Neural progenitor cell (in vitro differentiated cells): ENCODE measurements at regions not wholly inside any gene's neighbourhood (a gene's known extent, or its start where the extent isn't known, plus 50 kb on each side); places are given as distances from the start of the nearest gene placed in this dataset.
"Not testable (repeated sequence)": the region's sequence is repeated elsewhere in the genome, so short reads cannot be mapped to it uniquely, and the experiment has no call there.

Experiments used
- DNase-seq: peaks from one replicate; pipeline ENCODE4 v3.0.0-alpha.2; 2016; ENCODE audit warnings: low spot score
- H2AFZ ChIP-seq: fragments of 200-600 bp; sonication (generic); replicated peaks from 2 replicates; pipeline ENCODE4 v1.6.1; 2016; ENCODE audit warnings: antibody characterized with exemption
- H3F3A ChIP-seq: fragments of 200-600 bp; sonication (generic); 2 replicates; pipeline ENCODE4 v1.6.1; 2016; ENCODE audit warnings: antibody characterized with exemption, low read depth
- H3K27ac ChIP-seq: fragments of 200-600 bp; sonication (generic); 2 replicates; pipeline ENCODE4 v1.5.1; 2016; ENCODE audit warnings: mild to moderate bottlenecking
- H3K27me3 ChIP-seq: fragments of 200-600 bp; sonication (generic); 2 replicates; pipeline ENCODE4 v1.6.1; 2016; ENCODE audit warnings: mild to moderate bottlenecking, moderate library complexity
- H3K36me3 ChIP-seq: fragments of 200-600 bp; sonication (generic); 2 replicates; pipeline ENCODE4 v1.5.1; 2016
- H3K4me1 ChIP-seq: fragments of 200-600 bp; sonication (generic); 2 replicates; pipeline ENCODE4 v1.6.1; 2016; ENCODE audit warnings: mixed run types
- H3K4me2 ChIP-seq: fragments of 200-600 bp; sonication (generic); 2 replicates; pipeline ENCODE4 v1.6.1; 2016
- H3K4me3 ChIP-seq: fragments of 200-600 bp; sonication (generic); 2 replicates; pipeline ENCODE4 v1.5.1; 2016
- H3K79me2 ChIP-seq: fragments of 200-600 bp; sonication (generic); 2 replicates; pipeline ENCODE4 v1.6.1; 2016; ENCODE audit warnings: low read depth
- H3K9ac ChIP-seq: fragments of 200-600 bp; sonication (generic); 2 replicates; pipeline ENCODE4 v1.6.1; 2016
- H3K9me3 ChIP-seq: fragments of 200-600 bp; sonication (generic); 2 replicates; pipeline ENCODE4 v1.5.1; 2016; ENCODE audit warnings: low read depth
- H4K20me1 ChIP-seq: fragments of 200-600 bp; sonication (generic); 2 replicates; pipeline ENCODE4 v1.6.1; 2016; ENCODE audit warnings: low read depth
- H3K27ac Mint-ChIP-seq: 3 replicates; pipeline ENCODE4 v1.8.0; 2021; ENCODE audit warnings: mixed read lengths
- H3K27me3 Mint-ChIP-seq: 2 replicates; pipeline ENCODE4 v1.8.0; 2022; ENCODE audit warnings: low read depth, mild to moderate bottlenecking, inconsistent platforms, moderate library complexity, mixed read lengths; ENCODE audit not compliant: insufficient read depth
- H3K36me3 Mint-ChIP-seq: 3 replicates; pipeline ENCODE4 v1.8.0; 2021; ENCODE audit warnings: mixed read lengths
- H3K4me1 Mint-ChIP-seq: 3 replicates; pipeline ENCODE4 v1.8.0; 2021; ENCODE audit warnings: mixed read lengths
- H3K4me3 Mint-ChIP-seq: 3 replicates; pipeline ENCODE4 v1.8.0; 2021; ENCODE audit warnings: mild to moderate bottlenecking, moderate library complexity, mixed read lengths
- H3K9me3 Mint-ChIP-seq: 3 replicates; pipeline ENCODE4 v1.8.0; 2020; ENCODE audit warnings: mixed read lengths
- CTCF ChIP-seq: fragments of 200-600 bp; sonication (generic); IDR thresholded peaks from 2 replicates; pipeline ENCODE4 v1.5.1; 2017; ENCODE audit warnings: antibody characterized with exemption, mild to moderate bottlenecking
- EZH2 ChIP-seq: fragments of 200-600 bp; sonication (generic); IDR thresholded peaks from 2 replicates; pipeline ENCODE4 v1.6.1; 2017; ENCODE audit warnings: antibody characterized with exemption, mild to moderate bottlenecking, moderate library complexity
- EZH2phosphoT487 ChIP-seq: fragments of 200-600 bp; sonication (generic); IDR thresholded peaks from 2 replicates; pipeline ENCODE4 v1.6.1; 2017; ENCODE audit warnings: antibody characterized with exemption

- TF ChIP-seq EZH2 (no peak), CTCF (peak; percentile 40), EZH2phosphoT487 (peak; percentile 66)
- H3K4me1 Mint-ChIP-seq, result peaks cover 20% of the 10 kb centered on the region
- no peaks in the 10 kb centered on the region for H3K36me3 Mint-ChIP-seq
Observed at GRCh38 chr16:65737831-65738230, 616.0 kb upstream of the CDH11 start.

GRCh38 chr16:65735615-65736014 lies 613.8 kb upstream of the CDH11 start:
- not testable (repeated sequence) for H3K36me3 Mint-ChIP-seq, H2AFZ ChIP-seq, H3K4me3 Mint-ChIP-seq, H3K9me3 Mint-ChIP-seq, H3K27me3 ChIP-seq, H3K36me3 ChIP-seq, H3K4me3 ChIP-seq, H3K27ac Mint-ChIP-seq, DNase-seq, H3K9me3 ChIP-seq, H3K79me2 ChIP-seq, H3K27ac ChIP-seq, H4K20me1 ChIP-seq, H3K9ac ChIP-seq, H3K27me3 Mint-ChIP-seq, H3K4me2 ChIP-seq
- H3K4me1 ChIP-seq, result peaks cover 18% of the 10 kb centered on the region
- H3K4me1 Mint-ChIP-seq, result peaks cover 20% of the 10 kb centered on the region
- peaks cover 15% of the 10 kb centered on the region for H3F3A ChIP-seq

More at GRCh38 chr16:65737831-65738230, 616.0 kb upstream of the CDH11 start:
- Histone ChIP-seq H2AFZ (no peak overlapping the region), H3K27ac (no peak overlapping the region), H3K4me2 (peak overlapping the region; percentile 56), H3K9ac (no peak overlapping the region), H3K27me3 (no peaks in the 10 kb centered on the region), H3F3A (peaks cover 15% of the 10 kb centered on the region), H3K9me3 (no peaks in the 10 kb centered on the region), H3K4me1 (peaks cover 18% of the 10 kb centered on the region), H3K4me3 (no peak overlapping the region), H3K79me2 (no peaks in the 10 kb centered on the region), H3K36me3 (no peaks in the 10 kb centered on the region), H4K20me1 (no peaks in the 10 kb centered on the region)
- peaks cover 4% of the 10 kb centered on the region for H3K27me3 Mint-ChIP-seq
- peaks cover 2% of the 10 kb centered on the region for H3K9me3 Mint-ChIP-seq
- peak overlapping the region; percentile 65 for H3K27ac Mint-ChIP-seq
- H3K4me3 Mint-ChIP-seq, result no peak overlapping the region
- peak; percentile 80 for DNase-seq

DNA sequence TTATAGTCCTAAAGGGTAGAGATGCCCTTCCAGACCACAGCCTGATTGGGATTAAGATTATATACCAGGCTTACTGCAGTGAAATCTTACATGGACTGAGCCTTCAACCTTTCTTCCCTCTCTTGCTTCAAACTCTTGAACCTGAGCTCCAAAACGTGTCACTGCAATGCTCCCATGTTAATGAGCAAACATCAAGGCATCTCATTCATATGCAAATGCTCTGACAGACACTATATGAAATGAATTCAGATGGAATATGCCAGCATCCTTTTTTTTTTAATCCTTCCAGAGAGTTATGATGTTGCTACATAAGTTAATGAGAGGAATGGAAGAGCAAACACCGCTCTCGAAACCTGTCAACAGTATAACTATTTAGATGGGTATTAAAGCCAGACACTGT lies 611.9 kb upstream of the CDH11 start:
- TF ChIP-seq EZH2 (no peak), EZH2phosphoT487 (no peak), CTCF (no peak)
- H3K79me2 ChIP-seq, result no peaks in the 10 kb centered on the region
- H3K9ac ChIP-seq, result no peak overlapping the region
- Mint-ChIP-seq H3K27ac (no peak overlapping the region), H3K4me3 (no peak overlapping the region), H3K27me3 (peaks cover 5% of the 10 kb centered on the region), H3K36me3 (no peaks in the 10 kb centered on the region), H3K9me3 (peaks cover 18% of the 10 kb centered on the region), H3K4me1 (peaks cover 23% of the 10 kb centered on the region)
- H3K4me2 ChIP-seq, result no peak overlapping the region
- no peak overlapping the region for H3K4me3 ChIP-seq
- no peaks in the 10 kb centered on the region for H4K20me1 ChIP-seq
- no peak overlapping the region for H2AFZ ChIP-seq
- no peak overlapping the region for H3K27ac ChIP-seq
- H3F3A ChIP-seq, result peaks cover 16% of the 10 kb centered on the region
- no peaks in the 10 kb centered on the region for H3K36me3 ChIP-seq
- no peak for DNase-seq
- no peaks in the 10 kb centered on the region for H3K9me3 ChIP-seq
- peaks cover 19% of the 10 kb centered on the region for H3K4me1 ChIP-seq
- no peaks in the 10 kb centered on the region for H3K27me3 ChIP-seq

- Histone ChIP-seq H3K36me3 (no peaks in the 10 kb centered on the region), H3K4me1 (peaks cover 15% of the 10 kb centered on the region), H3K9ac (no peak overlapping the region), H2AFZ (no peak overlapping the region), H3K4me2 (no peak overlapping the region), H4K20me1 (peaks cover 5% of the 10 kb centered on the region), H3K27ac (no peak overlapping the region), H3K4me3 (no peak overlapping the region), H3F3A (peaks cover 7% of the 10 kb centered on the region), H3K79me2 (no peaks in the 10 kb centered on the region), H3K27me3 (no peaks in the 10 kb centered on the region), H3K9me3 (no peaks in the 10 kb centered on the region)
- Mint-ChIP-seq H3K27me3 (peaks cover 5% of the 10 kb centered on the region), H3K27ac (no peak overlapping the region), H3K4me1 (peaks cover 24% of the 10 kb centered on the region), H3K4me3 (no peak overlapping the region), H3K9me3 (peaks cover 18% of the 10 kb centered on the region), H3K36me3 (no peaks in the 10 kb centered on the region)
- TF ChIP-seq EZH2 (no peak), EZH2phosphoT487 (no peak), CTCF (no peak)
- DNase-seq, result no peak
Observed at GRCh38 chr16:65731833-65732232, 610.0 kb upstream of the CDH11 start.
